Smooth muscle cell (in vitro differentiated cells): ENCODE measurements at regions not wholly inside any gene's neighbourhood (a gene's known extent, or its start where the extent isn't known, plus 50 kb on each side); places are given as distances from the start of the nearest gene placed in this dataset.

Source experiments
- DNase-seq: peaks from one replicate; lab custom pipeline; 2025; ENCODE audit not compliant: unreplicated experiment; lab: John Stamatoyannopoulos, UW
- H2AFZ ChIP-seq: fragments of 200-600 bp; sonication (generic); 2 replicates; pipeline ENCODE4 v1.6.0; 2016; ENCODE audit warnings: antibody characterized with exemption, low read depth, mild to moderate bottlenecking
- H3F3A ChIP-seq: fragments of 200-600 bp; sonication (generic); 2 replicates; pipeline ENCODE4 v1.6.0; 2017; ENCODE audit warnings: antibody characterized with exemption, low read depth
- H3K27ac ChIP-seq: fragments of 200-600 bp; sonication (generic); 2 replicates; pipeline ENCODE4 v1.5.1; 2016; ENCODE audit warnings: low read depth, mild to moderate bottlenecking
- H3K27me3 ChIP-seq: fragments of 200-600 bp; sonication (generic); 2 replicates; pipeline ENCODE4 v1.6.1; 2016; ENCODE audit warnings: low read depth, mild to moderate bottlenecking
- H3K36me3 ChIP-seq: fragments of 200-600 bp; sonication (generic); 2 replicates; pipeline ENCODE4 v1.5.1; 2016; ENCODE audit warnings: low read depth
- H3K4me1 ChIP-seq: fragments of 200-600 bp; sonication (generic); 2 replicates; pipeline ENCODE4 v1.5.1; 2016; ENCODE audit warnings: low read depth
- H3K4me2 ChIP-seq: fragments of 200-600 bp; sonication (generic); 2 replicates; pipeline ENCODE4 v1.6.0; 2016; ENCODE audit warnings: mild to moderate bottlenecking
- H3K4me3 ChIP-seq: fragments of 200-600 bp; sonication (generic); 2 replicates; pipeline ENCODE4 v1.5.1; 2016; ENCODE audit warnings: mild to moderate bottlenecking
- H3K79me2 ChIP-seq: fragments of 200-600 bp; sonication (generic); 2 replicates; pipeline ENCODE4 v1.6.0; 2016; ENCODE audit warnings: low read depth, mild to moderate bottlenecking
- H3K9ac ChIP-seq: fragments of 200-600 bp; sonication (generic); 2 replicates; pipeline ENCODE4 v1.6.0; 2016; ENCODE audit warnings: low read depth
- H3K9me3 ChIP-seq: fragments of 200-600 bp; sonication (generic); replicated peaks from 2 replicates; pipeline ENCODE4 v1.5.1; 2016; ENCODE audit warnings: low read depth
- H4K20me1 ChIP-seq: fragments of 200-600 bp; sonication (generic); 2 replicates; pipeline ENCODE4 v1.6.0; 2016; ENCODE audit warnings: low read depth
- WGBS: methylation state at CpG from one replicate; pipeline ENCODE4 v1.1.7; 2016; ENCODE audit warnings: low lambda C conversion rate; 5-methylcytosine and 5-hydroxymethylcytosine counted together
- TF ChIP-seq, protein P1 (sequence below): fragments of 200-600 bp; sonication (generic); IDR thresholded peaks from 2 replicates; pipeline ENCODE4 v1.5.1; 2017; ENCODE audit warnings: borderline replicate concordance, mild to moderate bottlenecking, antibody characterized with exemption; ENCODE audit not compliant: insufficient read depth, poor library complexity, severe bottlenecking

DNA sequence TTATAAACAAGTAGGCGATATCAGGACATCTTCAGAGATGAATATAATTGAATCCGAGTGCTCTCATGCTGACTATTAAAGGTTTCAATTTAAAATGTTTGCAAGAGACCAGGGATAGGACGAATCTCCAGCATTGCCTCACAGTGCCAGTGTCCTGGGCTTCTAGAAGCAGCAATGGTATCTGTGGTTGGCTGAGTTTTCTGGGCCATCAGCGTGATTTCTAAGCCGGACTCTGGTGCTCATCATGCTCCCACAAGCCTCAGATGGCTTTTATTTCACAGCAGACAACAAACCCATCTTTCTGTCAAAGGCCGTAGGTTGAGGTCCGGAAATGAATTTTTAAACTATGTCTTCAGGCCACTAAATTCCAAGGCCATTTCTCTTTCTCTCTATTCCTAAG lies 187.7 kb downstream of the FOXO1 start:
- Histone ChIP-seq H3K4me1 (peaks cover 21% of the 10 kb centered on the region), H3K36me3 (no peaks in the 10 kb centered on the region), H3K4me3 (no peak overlapping the region), H2AFZ (peak overlapping the region; percentile 85), H4K20me1 (no peaks in the 10 kb centered on the region), H3K9ac (no peak overlapping the region), H3K4me2 (peak overlapping the region; percentile 68), H3K79me2 (no peaks in the 10 kb centered on the region), H3K9me3 (no peaks in the 10 kb centered on the region), H3K27ac (no peak overlapping the region), H3F3A (no peaks in the 10 kb centered on the region), H3K27me3 (no peaks in the 10 kb centered on the region)
- WGBS = 85% methylated on average over 7 of the region's 7 CpGs
- no peak for DNase-seq
- TF ChIP-seq, protein P1, sequence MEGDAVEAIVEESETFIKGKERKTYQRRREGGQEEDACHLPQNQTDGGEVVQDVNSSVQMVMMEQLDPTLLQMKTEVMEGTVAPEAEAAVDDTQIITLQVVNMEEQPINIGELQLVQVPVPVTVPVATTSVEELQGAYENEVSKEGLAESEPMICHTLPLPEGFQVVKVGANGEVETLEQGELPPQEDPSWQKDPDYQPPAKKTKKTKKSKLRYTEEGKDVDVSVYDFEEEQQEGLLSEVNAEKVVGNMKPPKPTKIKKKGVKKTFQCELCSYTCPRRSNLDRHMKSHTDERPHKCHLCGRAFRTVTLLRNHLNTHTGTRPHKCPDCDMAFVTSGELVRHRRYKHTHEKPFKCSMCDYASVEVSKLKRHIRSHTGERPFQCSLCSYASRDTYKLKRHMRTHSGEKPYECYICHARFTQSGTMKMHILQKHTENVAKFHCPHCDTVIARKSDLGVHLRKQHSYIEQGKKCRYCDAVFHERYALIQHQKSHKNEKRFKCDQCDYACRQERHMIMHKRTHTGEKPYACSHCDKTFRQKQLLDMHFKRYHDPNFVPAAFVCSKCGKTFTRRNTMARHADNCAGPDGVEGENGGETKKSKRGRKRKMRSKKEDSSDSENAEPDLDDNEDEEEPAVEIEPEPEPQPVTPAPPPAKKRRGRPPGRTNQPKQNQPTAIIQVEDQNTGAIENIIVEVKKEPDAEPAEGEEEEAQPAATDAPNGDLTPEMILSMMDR = no peak

DNA sequence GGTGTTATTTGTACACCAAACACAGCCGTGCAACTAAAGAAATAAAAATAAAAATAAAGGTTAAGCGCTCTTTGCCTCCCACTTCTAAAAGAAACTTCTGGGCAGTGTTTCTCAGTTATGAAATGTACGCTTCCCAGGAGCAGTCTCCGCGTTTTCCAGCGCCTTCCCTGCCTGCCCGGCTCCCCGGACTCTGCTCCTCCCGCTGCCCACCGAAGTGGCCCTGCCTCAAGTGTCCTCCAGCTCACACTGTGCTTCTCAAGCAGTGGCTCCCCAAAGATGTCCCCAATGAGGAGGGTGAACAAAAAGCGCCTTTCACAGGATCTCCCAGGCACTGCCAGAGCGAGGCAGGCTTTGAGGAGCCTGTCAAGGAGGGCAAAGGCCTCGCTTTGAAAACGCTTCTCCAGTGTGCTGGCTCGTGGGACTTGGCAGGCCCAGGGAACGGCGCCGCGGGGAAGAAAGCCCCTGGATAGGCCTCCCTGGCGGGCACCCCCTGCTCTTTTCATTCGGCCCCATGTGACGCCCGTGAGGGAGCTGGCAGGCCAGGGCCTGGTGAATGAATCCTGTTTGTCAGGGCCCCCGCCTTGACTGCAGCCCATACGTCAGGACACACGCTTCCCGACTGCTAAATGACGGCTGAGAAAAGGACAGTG lies 187.1 kb downstream of the FOXO1 start:
- Histone ChIP-seq H3K27ac (no peak overlapping the region), H3K4me2 (no peak overlapping the region), H3K36me3 (no peaks in the 10 kb centered on the region), H3K9me3 (no peaks in the 10 kb centered on the region), H3K9ac (no peak overlapping the region), H4K20me1 (no peaks in the 10 kb centered on the region), H3K4me1 (peaks cover 21% of the 10 kb centered on the region), H2AFZ (no peak overlapping the region), H3F3A (no peaks in the 10 kb centered on the region), H3K27me3 (no peaks in the 10 kb centered on the region), H3K4me3 (no peak overlapping the region), H3K79me2 (no peaks in the 10 kb centered on the region)
- no peak for DNase-seq
- TF ChIP-seq, protein P1 = no peak
- WGBS = 94% methylated on average over 28 of the region's 28 CpGs

DNA sequence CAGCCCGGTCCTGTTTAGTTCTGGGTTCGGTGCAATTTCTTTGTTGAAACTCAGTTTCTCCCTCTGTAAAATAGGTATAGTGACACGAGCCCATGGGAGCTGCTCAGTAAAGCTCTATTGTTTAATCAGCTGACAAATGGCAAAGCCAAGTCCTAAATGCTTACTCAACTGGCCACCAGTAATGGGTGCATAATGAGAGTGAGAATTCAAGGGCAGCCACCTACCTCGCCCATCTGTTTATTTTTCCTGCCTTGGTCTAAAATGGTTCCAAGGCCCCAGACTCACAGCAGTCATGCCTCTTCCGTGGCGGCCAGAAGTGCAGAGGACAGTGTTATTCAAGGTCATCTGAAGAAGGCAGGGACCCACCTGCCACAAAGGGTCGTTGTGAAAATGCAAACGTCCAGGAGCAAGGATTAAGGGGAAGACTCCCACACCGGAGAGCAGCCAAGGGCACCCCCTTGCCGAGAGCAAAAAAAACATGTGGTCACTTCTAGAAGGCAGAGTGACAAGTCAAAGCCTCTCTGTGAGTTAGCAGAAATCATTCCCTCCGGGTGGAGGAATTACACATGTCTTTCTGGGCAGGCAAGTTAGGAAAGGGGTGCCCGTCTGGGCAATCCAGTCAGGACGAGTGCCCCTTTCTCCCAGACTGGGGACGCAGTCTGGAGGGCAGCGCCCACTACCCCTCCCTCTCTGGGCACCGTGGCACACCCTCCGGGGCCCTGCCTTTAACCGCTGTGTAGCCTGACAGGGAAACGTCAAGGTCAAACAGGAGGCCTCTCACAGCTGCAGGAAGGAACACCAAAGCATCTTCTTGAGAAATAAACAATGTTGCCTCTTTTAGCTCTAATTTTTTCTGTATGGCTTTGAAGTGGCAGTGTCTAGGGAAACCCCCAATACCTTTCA lies 186.2 kb downstream of the FOXO1 start:
- no peak overlapping the region for H3K4me2 ChIP-seq
- H3K27ac ChIP-seq = no peak overlapping the region
- no peaks in the 10 kb centered on the region for H3K36me3 ChIP-seq
- H4K20me1 ChIP-seq = no peaks in the 10 kb centered on the region
- no peak overlapping the region for H2AFZ ChIP-seq
- H3K79me2 ChIP-seq = no peaks in the 10 kb centered on the region
- WGBS = 87% methylated on average over 19 of the region's 19 CpGs
- no peaks in the 10 kb centered on the region for H3K9me3 ChIP-seq
- H3K4me3 ChIP-seq = no peak overlapping the region
- no peaks in the 10 kb centered on the region for H3F3A ChIP-seq
- H3K9ac ChIP-seq = no peak overlapping the region
- H3K27me3 ChIP-seq = no peaks in the 10 kb centered on the region
- no peak for DNase-seq
- TF ChIP-seq, protein P1 = no peak
- peaks cover 21% of the 10 kb centered on the region for H3K4me1 ChIP-seq
